Duodenal mucosa (tissue), 2 donors: ENCODE measurements at regions not wholly inside any gene's neighbourhood (a gene's known extent, or its start where the extent isn't known, plus 50 kb on each side); places are given as distances from the start of the nearest gene placed in this dataset.

Experiments
- H3K27ac ChIP-seq: one replicate; pipeline ENCODE4 v1.7.0; 2013; ENCODE audit warnings: low read depth, low read length
- H3K27me3 ChIP-seq, 2 donors: one replicate each; pipeline ENCODE4 v1.7.0; 2013; ENCODE audit warnings: low read length in 2 of 2, control low read depth in 1 of 2; ENCODE audit not compliant: insufficient read depth in 2 of 2, control insufficient read depth in 1 of 2
- H3K36me3 ChIP-seq, 2 donors: one replicate each; pipeline ENCODE4 v1.7.0; 2013; ENCODE audit warnings: low read length in 2 of 2, control low read depth in 1 of 2; ENCODE audit not compliant: insufficient read depth in 2 of 2, control insufficient read depth in 1 of 2
- H3K4me1 ChIP-seq, 2 donors: one replicate each; pipeline ENCODE4 v1.7.0; 2013; ENCODE audit warnings: low read length in 2 of 2, control low read depth in 1 of 2; ENCODE audit not compliant: insufficient read depth in 2 of 2, control insufficient read depth in 1 of 2
- H3K4me3 ChIP-seq, 2 donors: one replicate each; pipeline ENCODE4 v1.7.0; 2013; ENCODE audit warnings: low read length in 2 of 2, low read depth in 1 of 2
- H3K9ac ChIP-seq, 2 donors: one replicate each; pipeline ENCODE4 v1.7.0; 2013; ENCODE audit warnings: low read length in 2 of 2, low read depth in 1 of 2
- H3K9me3 ChIP-seq, 2 donors: one replicate each; pipeline ENCODE4 v1.7.0; 2013; ENCODE audit warnings: low read length in 2 of 2, control low read depth in 1 of 2; ENCODE audit not compliant: control insufficient read depth in 1 of 2

DNA sequence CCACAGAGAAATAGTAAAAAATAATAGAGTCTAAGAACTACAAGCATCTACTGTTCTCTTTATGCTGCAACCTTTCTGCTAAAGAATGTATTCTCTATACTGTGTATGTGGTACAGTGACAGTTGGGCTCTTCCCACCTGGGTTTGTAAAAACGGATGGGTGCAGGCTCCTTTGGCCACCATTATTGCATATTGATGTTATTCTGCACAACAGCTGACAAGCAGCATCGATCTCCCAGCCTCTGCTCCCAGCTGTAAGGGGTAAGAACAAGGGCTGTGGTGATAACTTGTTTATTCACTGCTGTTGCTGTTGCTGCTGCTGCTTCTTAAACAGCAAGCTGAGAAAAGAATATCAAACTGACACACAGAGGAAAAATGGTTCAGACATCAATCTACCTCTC is 56.1 kb downstream of the KCNRG start:
- no peaks in the 10 kb centered on the region for H3K9me3 ChIP-seq
- peaks cover 0 to 42% of the 10 kb centered on the region in 2 donors for H3K4me1 ChIP-seq
- no peak overlapping the region for H3K9ac ChIP-seq
- no peak overlapping the region for H3K27ac ChIP-seq
- H3K27me3 ChIP-seq, result no peaks in the 10 kb centered on the region
- H3K36me3 ChIP-seq, result peaks cover 2 to 8% of the 10 kb centered on the region in 2 donors
- H3K4me3 ChIP-seq, result peak overlapping the region in 1 of 2 donors; percentile 25

DNA sequence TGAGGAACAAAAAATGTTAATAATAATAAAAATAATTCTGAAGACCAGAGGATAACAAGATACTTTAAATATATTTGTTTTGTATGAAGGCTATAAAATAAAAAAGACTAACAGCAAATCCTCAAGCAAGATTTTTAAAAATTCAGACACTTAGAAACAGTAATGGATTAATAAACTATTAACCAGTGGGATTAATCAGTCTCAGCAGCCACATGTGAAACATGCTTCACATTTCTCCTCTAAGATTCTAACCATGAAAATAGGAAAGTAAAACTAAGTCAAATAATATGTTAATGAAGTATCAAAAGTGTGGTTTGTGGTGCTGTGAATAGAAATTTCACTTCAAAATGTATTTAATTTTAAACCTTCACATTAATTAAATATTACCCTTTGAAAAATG is 57.4 kb downstream of the KCNRG start:
- peaks cover 0 to 49% of the 10 kb centered on the region in 2 donors for H3K4me1 ChIP-seq
- H3K4me3 ChIP-seq, result no peak overlapping the region
- H3K27ac ChIP-seq, result no peak overlapping the region

GRCh38 chr13:50073340-50073739 is 58.1 kb downstream of the KCNRG start:
- Histone ChIP-seq H3K27me3 (no peaks in the 10 kb centered on the region), H3K9ac (no peak overlapping the region), H3K36me3 (peaks cover 0 to 3% of the 10 kb centered on the region in 2 donors), H3K9me3 (no peaks in the 10 kb centered on the region), H3K27ac (no peak overlapping the region), H3K4me1 (peaks cover 0 to 53% of the 10 kb centered on the region in 2 donors), H3K4me3 (no peak overlapping the region)

More for the DNA sequence above, 57.4 kb downstream of the KCNRG start:
- H3K9ac ChIP-seq, result no peak overlapping the region
- no peaks in the 10 kb centered on the region for H3K9me3 ChIP-seq
- no peaks in the 10 kb centered on the region for H3K27me3 ChIP-seq
- peaks cover 1 to 8% of the 10 kb centered on the region in 2 donors for H3K36me3 ChIP-seq

- no peaks in the 10 kb centered on the region for H3K9me3 ChIP-seq
- H3K27me3 ChIP-seq, result no peaks in the 10 kb centered on the region
- H3K4me1 ChIP-seq, result peaks cover 0 to 53% of the 10 kb centered on the region in 2 donors
- H3K4me3 ChIP-seq, result no peak overlapping the region
- H3K36me3 ChIP-seq, result peaks cover 0 to 3% of the 10 kb centered on the region in 2 donors
- H3K27ac ChIP-seq, result no peak overlapping the region
- no peak overlapping the region for H3K9ac ChIP-seq
These were observed 59.6 kb downstream of the KCNRG start for GRCh38 chr13:50074843-50075242.

DNA sequence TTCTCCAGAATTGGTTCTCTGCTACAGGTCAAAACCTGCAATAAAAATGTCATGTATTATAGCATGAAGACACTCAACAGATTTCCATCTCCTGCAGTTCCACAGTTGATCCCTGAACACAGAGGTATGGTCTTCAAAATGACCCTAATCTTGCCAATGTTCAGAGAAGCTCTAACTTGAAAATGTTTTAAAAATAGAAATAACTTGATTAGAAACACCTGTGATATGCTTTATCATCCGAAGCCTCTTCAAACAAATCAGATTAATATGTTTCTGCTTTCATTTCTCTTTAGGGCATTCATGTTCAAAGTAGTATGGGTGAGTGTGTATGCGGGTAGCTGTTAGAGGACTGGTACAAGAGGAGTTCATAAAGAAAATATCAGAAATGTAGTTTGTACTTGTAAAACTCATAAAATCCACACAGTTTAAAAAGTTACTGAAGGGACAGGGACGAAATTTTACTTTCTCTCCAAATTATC is 60.4 kb downstream of the KCNRG start:
- Histone ChIP-seq H3K4me3 (peak overlapping the region in 1 of 2 donors; percentile 2), H3K27me3 (no peaks in the 10 kb centered on the region), H3K27ac (no peak overlapping the region)

DNA sequence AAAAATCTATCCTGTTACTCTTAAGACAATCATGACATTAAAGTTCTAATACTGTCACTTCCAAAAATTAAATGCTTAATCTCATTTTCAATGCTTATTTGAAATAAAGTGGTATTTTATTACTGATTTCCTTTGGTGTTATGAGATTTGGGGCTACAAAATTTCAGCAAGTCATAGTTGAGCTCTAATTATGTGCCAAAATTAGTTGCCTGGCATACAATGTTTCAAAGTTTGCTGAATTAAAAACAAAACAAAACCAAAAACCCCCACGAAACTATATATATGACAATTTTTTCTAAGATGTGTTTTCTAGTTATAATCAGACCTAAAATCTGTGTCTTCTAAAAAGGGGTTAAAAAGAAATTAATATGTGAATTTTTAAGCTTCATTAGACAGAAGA is 62.2 kb downstream of the KCNRG start:
- Histone ChIP-seq H3K36me3 (no peaks in the 10 kb centered on the region), H3K27me3 (no peaks in the 10 kb centered on the region), H3K9ac (no peak overlapping the region), H3K9me3 (no peaks in the 10 kb centered on the region), H3K4me1 (peaks cover 5 to 41% of the 10 kb centered on the region in 2 donors), H3K27ac (no peak overlapping the region), H3K4me3 (no peak overlapping the region)

More for the DNA sequence above, 60.4 kb downstream of the KCNRG start:
- Histone ChIP-seq H3K9me3 (no peaks in the 10 kb centered on the region), H3K36me3 (peaks cover 0 to 3% of the 10 kb centered on the region in 2 donors), H3K4me1 (peaks cover 0 to 52% of the 10 kb centered on the region in 2 donors), H3K9ac (no peak overlapping the region)

DNA sequence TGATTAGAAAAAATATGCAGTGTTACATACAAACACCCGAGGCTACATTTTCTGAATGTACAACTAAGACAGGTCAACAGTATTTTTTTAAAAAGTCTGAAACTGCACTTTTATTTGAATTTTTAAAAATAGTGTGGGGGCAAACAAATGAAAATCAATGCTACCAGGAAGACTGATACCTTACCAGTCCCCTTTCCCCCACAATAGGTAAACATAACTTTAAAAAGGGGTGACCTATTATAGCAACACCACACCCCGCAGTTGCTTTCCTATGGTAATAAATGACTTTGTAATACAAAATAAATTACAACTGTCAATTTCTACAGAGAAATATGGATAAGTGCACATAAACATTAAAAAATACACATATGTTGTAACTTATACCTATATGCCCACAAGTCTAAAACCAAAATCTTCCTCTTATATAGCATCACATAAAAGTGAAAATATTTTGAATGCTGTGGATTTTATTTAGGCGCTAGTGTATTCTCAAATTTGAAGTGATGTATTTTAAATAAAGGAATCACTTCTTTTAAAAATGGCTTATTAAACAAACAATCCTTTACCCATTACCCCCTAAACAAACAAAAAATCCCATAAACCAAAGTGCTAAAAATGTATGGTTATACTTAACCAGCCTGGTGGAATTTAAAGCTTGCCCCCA is 63.1 kb downstream of the KCNRG start:
- peaks cover 11 to 41% of the 10 kb centered on the region in 2 donors for H3K4me1 ChIP-seq
- peak overlapping the region in 1 of 2 donors; percentile 24 for H3K9ac ChIP-seq
- H3K27ac ChIP-seq, result no peak overlapping the region

GRCh38 chr13:50078895-50079654 is 63.8 kb downstream of the KCNRG start:
- H3K9ac ChIP-seq, result peak overlapping the region; percentile 60 to 84
- H3K4me1 ChIP-seq, result peaks cover 16 to 45% of the 10 kb centered on the region in 2 donors
- no peaks in the 10 kb centered on the region for H3K36me3 ChIP-seq
- H3K27me3 ChIP-seq, result no peaks in the 10 kb centered on the region
- no peak overlapping the region for H3K27ac ChIP-seq
- H3K4me3 ChIP-seq, result peak overlapping the region; percentile 89 to 90
- no peaks in the 10 kb centered on the region for H3K9me3 ChIP-seq

More for the DNA sequence above, 63.1 kb downstream of the KCNRG start:
- no peak overlapping the region for H3K4me3 ChIP-seq
- no peaks in the 10 kb centered on the region for H3K9me3 ChIP-seq
- no peaks in the 10 kb centered on the region for H3K27me3 ChIP-seq
- no peaks in the 10 kb centered on the region for H3K36me3 ChIP-seq

DNA sequence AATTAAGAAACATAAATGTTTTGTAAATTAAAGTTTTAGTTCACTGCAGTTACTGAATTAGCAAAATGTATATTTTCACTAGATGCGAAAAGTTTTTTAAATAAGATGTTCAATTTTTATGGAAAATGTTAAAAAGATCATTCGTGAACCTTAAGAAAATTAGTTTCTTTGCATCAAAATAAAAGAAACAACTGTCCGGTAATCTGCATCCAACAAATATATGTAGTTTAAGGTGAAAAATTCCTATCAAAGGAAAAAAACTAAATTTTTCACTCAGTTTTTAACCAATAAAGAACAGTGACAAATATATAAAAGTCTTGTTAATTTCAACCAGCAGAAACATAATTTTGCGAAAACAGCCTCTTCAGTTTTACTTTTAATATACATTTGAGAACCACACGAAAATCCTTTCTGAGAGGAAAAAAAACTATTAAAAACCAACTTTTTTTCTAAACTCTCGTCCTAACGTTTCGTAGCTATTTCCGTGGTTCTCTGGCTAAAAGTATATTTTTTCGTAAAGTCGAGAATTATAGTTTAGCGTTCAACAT is 64.5 kb downstream of the KCNRG start:
- peaks cover 16 to 45% of the 10 kb centered on the region in 2 donors for H3K4me1 ChIP-seq
- peak overlapping the region; percentile 60 to 84 for H3K9ac ChIP-seq

More for the DNA sequence above, 64.5 kb downstream of the KCNRG start:
- Histone ChIP-seq H3K4me3 (peak overlapping the region; percentile 89 to 90), H3K36me3 (no peaks in the 10 kb centered on the region), H3K9me3 (no peaks in the 10 kb centered on the region), H3K27me3 (no peaks in the 10 kb centered on the region), H3K27ac (no peak overlapping the region)
